ENCODE measurements at regions not wholly inside any gene's neighbourhood (a gene's known extent, or its start where the extent isn't known, plus 50 kb on each side); places are given as distances from the start of the nearest gene placed in this dataset.

GRCh38 chr1:222283147-222283768 is 264.6 kb downstream of the HHIPL2 start:
- 34 to 41% methylated on average over 4 of the region's 4 CpGs for WGBS, 2 donors
- intact Hi-C loops (cut with DNase I): loop anchor here in 1 of 3 donors (10.0 kb wide), 1 partner anchor 788 kb away; no protein-coding TSS in a partner anchor
- ATAC-seq (peak in 2 of 4 donors; percentile 12 to 25), FAIRE-seq (no peak), DNase-seq (peak in 1 of 6 donors; percentile 13)
- Histone ChIP-seq H3K27ac (no peak overlapping the region), H3K9me3 (no peaks in the 10 kb centered on the region), H3K4me1 (no peaks in the 10 kb centered on the region), H3K36me3 (no peaks in the 10 kb centered on the region), H3K4me3 (no peak overlapping the region), H3K27me3 (no peaks in the 10 kb centered on the region)
- no peak for TF ChIP-seq CTCF (IDR thresholded peaks at IDR 0.05)

GRCh38 chr1:222279591-222279990 is 268.3 kb downstream of the HHIPL2 start:
- FAIRE-seq (no peak), ATAC-seq (no peak), DNase-seq (no peak)
- Histone ChIP-seq H3K36me3 (no peaks in the 10 kb centered on the region), H3K4me3 (no peak overlapping the region), H3K27me3 (no peaks in the 10 kb centered on the region), H3K4me1 (no peaks in the 10 kb centered on the region), H3K9me3 (no peaks in the 10 kb centered on the region), H3K27ac (no peak overlapping the region)
- WGBS, 2 donors: 58% methylated on average over 3 of the region's 3 CpGs
- TF ChIP-seq CTCF (IDR thresholded peaks at IDR 0.05): no peak
- intact Hi-C loops (cut with DNase I): no loop called here

GRCh38 chr1:222278501-222278900 is 269.4 kb downstream of the HHIPL2 start:
- Histone ChIP-seq H3K9me3 (no peaks in the 10 kb centered on the region), H3K27me3 (no peaks in the 10 kb centered on the region), H3K27ac (no peak overlapping the region), H3K36me3 (no peaks in the 10 kb centered on the region), H3K4me3 (no peak overlapping the region), H3K4me1 (no peaks in the 10 kb centered on the region)
- intact Hi-C loops (cut with DNase I): no loop called here
- FAIRE-seq (no peak), ATAC-seq (no peak), DNase-seq (no peak)
- TF ChIP-seq CTCF (IDR thresholded peaks at IDR 0.05): no peak

- 62% methylated on average over 6 of the region's 6 CpGs for WGBS, 2 donors
- peak in 2 of 6 donors; percentile 14 to 15 for DNase-seq
- no peaks in the 10 kb centered on the region for H3K36me3 ChIP-seq
- ATAC-seq: peak in 3 of 4 donors; percentile 19 to 88 (median 82)
- no peak for FAIRE-seq
- no peak overlapping the region for H3K27ac ChIP-seq
- no peaks in the 10 kb centered on the region for H3K4me1 ChIP-seq
- no peaks in the 10 kb centered on the region for H3K27me3 ChIP-seq
- H3K9me3 ChIP-seq: no peaks in the 10 kb centered on the region
- H3K4me3 ChIP-seq: no peak overlapping the region
- TF ChIP-seq CTCF (IDR thresholded peaks at IDR 0.05): no peak
- intact Hi-C loops (cut with DNase I): no loop called here
These were observed 272.0 kb downstream of the HHIPL2 start for GRCh38 chr1:222275729-222276465.
